ENCODE measurements at regions not wholly inside any gene's neighbourhood (a gene's known extent, or its start where the extent isn't known, plus 50 kb on each side); places are given as distances from the start of the nearest gene placed in this dataset.

- no peaks in the 10 kb centered on the region for H3K79me2 ChIP-seq (ENCODE audit: low read length)
- DNase-seq (no peak), ATAC-seq (no peak)
- no peak overlapping the region for H3K4me2 ChIP-seq (ENCODE audit: low read length)
- intact Hi-C loops (cut with micrococcal nuclease) = no loop called here
- ChIA-PET CTCF (no interaction called here), POLR2A (ENCODE audit: unreplicated experiment) (no interaction called here)
- no peak overlapping the region for H3K4me3 ChIP-seq (ENCODE audit: low read length)
- no peaks in the 10 kb centered on the region for H3K9me3 ChIP-seq (ENCODE audit: low read length)
- TF ChIP-seq EZH2phosphoT487 (IDR thresholded peaks at IDR 0.05; ENCODE audit: borderline replicate concordance, low read length) (no peak), EZH2 (IDR thresholded peaks at IDR 0.05; ENCODE audit: low read length, unreplicated experiment) (no peak), CTCF (conservative IDR thresholded peaks at IDR 0.05; ENCODE audit: low read depth, low read length) (no peak)
- no peak overlapping the region for H3K27ac ChIP-seq (ENCODE audit: low read length)
- peaks cover 16% of the 10 kb centered on the region for H3K4me1 ChIP-seq (ENCODE audit: insufficient read depth, low read length)
- H2AFZ ChIP-seq (ENCODE audit: low read length) = no peak overlapping the region
- no peaks in the 10 kb centered on the region for H3K27me3 ChIP-seq (ENCODE audit: low read length)
- 0 out of 2 replicates have a peak, but pooled peaks cover 6% of the 10 kb centered on the region for H3K9me2 ChIP-seq (replicated peaks; ENCODE audit: low read length)
- H3K9ac ChIP-seq (ENCODE audit: low read length) = no peak overlapping the region
- H3K36me3 ChIP-seq (ENCODE audit: low read depth, low read length) = no peaks in the 10 kb centered on the region
- no peaks in the 10 kb centered on the region for H3F3A ChIP-seq (ENCODE audit: low read length, unreplicated experiment)
- no peaks in the 10 kb centered on the region for H4K20me1 ChIP-seq (ENCODE audit: low read length)
- BruUV-seq (replicated peaks) = no TSS peak
Measured at GRCh38 chr12:27900920-27901879, 71.3 kb downstream of the PTHLH start.

- CTCF ChIA-PET = interaction anchor here (0.6 kb wide), 1 partner anchor 37 kb away, joined by 3 read pairs; no protein-coding TSS in a partner anchor
- H4K20me1 ChIP-seq (ENCODE audit: low read length) = no peaks in the 10 kb centered on the region
- BruUV-seq (replicated peaks) = no TSS peak
- no peak for TF ChIP-seq EZH2 (IDR thresholded peaks at IDR 0.05; ENCODE audit: low read length, unreplicated experiment)
- no peak for TF ChIP-seq EZH2phosphoT487 (IDR thresholded peaks at IDR 0.05; ENCODE audit: borderline replicate concordance, low read length)
- no peak for TF ChIP-seq CTCF (conservative IDR thresholded peaks at IDR 0.05; ENCODE audit: low read depth, low read length)
- POLR2A ChIA-PET (ENCODE audit: unreplicated experiment) = no interaction called here
- ATAC-seq (peak; percentile 37), DNase-seq (peak; percentile 85)
- 0 out of 2 replicates have a peak, but pooled peaks cover 6% of the 10 kb centered on the region for H3K9me2 ChIP-seq (replicated peaks; ENCODE audit: low read length)
- H3K27me3 ChIP-seq (ENCODE audit: low read length) = no peaks in the 10 kb centered on the region
- H3K79me2 ChIP-seq (ENCODE audit: low read length) = no peaks in the 10 kb centered on the region
- no peak overlapping the region for H3K4me3 ChIP-seq (ENCODE audit: low read length)
- H3F3A ChIP-seq (ENCODE audit: low read length, unreplicated experiment) = no peaks in the 10 kb centered on the region
- H2AFZ ChIP-seq (ENCODE audit: low read length) = peak overlapping the region; percentile 40
- H3K36me3 ChIP-seq (ENCODE audit: low read depth, low read length) = no peaks in the 10 kb centered on the region
- no peaks in the 10 kb centered on the region for H3K9me3 ChIP-seq (ENCODE audit: low read length)
- 0 out of 2 replicates have a peak overlapping the region, but pooled peaks have one; percentile 1 for H3K4me2 ChIP-seq (ENCODE audit: low read length)
- intact Hi-C loops (cut with micrococcal nuclease) = no loop called here
- H3K9ac ChIP-seq (ENCODE audit: low read length) = no peak overlapping the region
- H3K4me1 ChIP-seq (ENCODE audit: insufficient read depth, low read length) = peaks cover 10% of the 10 kb centered on the region
- peak overlapping the region; percentile 10 for H3K27ac ChIP-seq (ENCODE audit: low read length)
Measured at GRCh38 chr12:27899151-27899661, 73.3 kb downstream of the PTHLH start.

- no TSS peak for BruUV-seq (replicated peaks)
- CTCF ChIA-PET = no interaction called here
- ATAC-seq (no peak), DNase-seq (no peak)
- Histone ChIP-seq H2AFZ (ENCODE audit: low read length) (no peak overlapping the region), H3K79me2 (ENCODE audit: low read length) (no peaks in the 10 kb centered on the region), H3K9me2 (replicated peaks; ENCODE audit: low read length) (0 out of 2 replicates have a peak, but pooled peaks cover 6% of the 10 kb centered on the region), H3K4me2 (ENCODE audit: low read length) (no peak overlapping the region), H3K9me3 (ENCODE audit: low read length) (no peaks in the 10 kb centered on the region), H3F3A (ENCODE audit: low read length, unreplicated experiment) (no peaks in the 10 kb centered on the region), H3K4me1 (ENCODE audit: insufficient read depth, low read length) (peaks cover 10% of the 10 kb centered on the region), H3K9ac (ENCODE audit: low read length) (no peak overlapping the region), H3K27ac (ENCODE audit: low read length) (no peak overlapping the region), H3K27me3 (ENCODE audit: low read length) (no peaks in the 10 kb centered on the region), H3K36me3 (ENCODE audit: low read depth, low read length) (no peaks in the 10 kb centered on the region), H4K20me1 (ENCODE audit: low read length) (no peaks in the 10 kb centered on the region), H3K4me3 (ENCODE audit: low read length) (no peak overlapping the region)
- intact Hi-C loops (cut with micrococcal nuclease) = no loop called here
- POLR2A ChIA-PET (ENCODE audit: unreplicated experiment) = no interaction called here
- no peak for TF ChIP-seq CTCF (conservative IDR thresholded peaks at IDR 0.05; ENCODE audit: low read depth, low read length)
- TF ChIP-seq EZH2 (IDR thresholded peaks at IDR 0.05; ENCODE audit: low read length, unreplicated experiment) = no peak
- no peak for TF ChIP-seq EZH2phosphoT487 (IDR thresholded peaks at IDR 0.05; ENCODE audit: borderline replicate concordance, low read length)
Measured at GRCh38 chr12:27898022-27898421, 74.5 kb downstream of the PTHLH start.
